HG03175 (cell line): ENCODE measurements at regions not wholly inside any gene's neighbourhood (a gene's known extent, or its start where the extent isn't known, plus 50 kb on each side); places are given as distances from the start of the nearest gene placed in this dataset.

Experiments used
- ATAC-seq: cut with Tn5 transposase; IDR thresholded peaks from one replicate; pipeline ENCODE4 v1.9.1; 2021; ENCODE audit warnings: mild to moderate bottlenecking, moderate library complexity; ENCODE audit not compliant: unreplicated experiment

- no peak for ATAC-seq
These were observed 182.7 kb upstream of the DTNBP1 start for GRCh38 chr6:15845492-15845891.

- no peak for ATAC-seq
These were observed 180.9 kb upstream of the DTNBP1 start for GRCh38 chr6:15843764-15844163.

- no peak for ATAC-seq
These were observed 180.4 kb upstream of the DTNBP1 start for GRCh38 chr6:15843226-15843625.

GRCh38 chr6:15842727-15843117, 179.9 kb upstream of the DTNBP1 start:
- no peak for ATAC-seq

- no peak for ATAC-seq
These were observed 179.3 kb upstream of the DTNBP1 start for GRCh38 chr6:15841937-15842726.

- no peak for ATAC-seq
These were observed 177.2 kb upstream of the DTNBP1 start for GRCh38 chr6:15839969-15840541.

- no peak for ATAC-seq
These were observed 174.4 kb upstream of the DTNBP1 start for GRCh38 chr6:15837205-15837604.

- ATAC-seq = no peak
These were observed 170.0 kb upstream of the DTNBP1 start for GRCh38 chr6:15832841-15833240.

- ATAC-seq = no peak
These were observed 166.3 kb upstream of the DTNBP1 start for GRCh38 chr6:15829156-15829555.

GRCh38 chr6:15827496-15828255, 164.8 kb upstream of the DTNBP1 start:
- no peak for ATAC-seq

GRCh38 chr6:15826814-15827318, 164.0 kb upstream of the DTNBP1 start:
- ATAC-seq = no peak

- ATAC-seq = no peak
These were observed 162.6 kb upstream of the DTNBP1 start for GRCh38 chr6:15825332-15825930.

GRCh38 chr6:15824811-15825210, 162.0 kb upstream of the DTNBP1 start:
- ATAC-seq = no peak

GRCh38 chr6:15823838-15824414, 161.1 kb upstream of the DTNBP1 start:
- no peak for ATAC-seq

GRCh38 chr6:15822835-15823234, 160.0 kb upstream of the DTNBP1 start:
- no peak for ATAC-seq

GRCh38 chr6:15819841-15820240, 157.0 kb upstream of the DTNBP1 start:
- no peak for ATAC-seq

- ATAC-seq = no peak
These were observed 156.4 kb upstream of the DTNBP1 start for GRCh38 chr6:15819226-15819625.

- ATAC-seq = no peak
These were observed 155.7 kb upstream of the DTNBP1 start for GRCh38 chr6:15818491-15818890.

- ATAC-seq = no peak
These were observed 155.2 kb upstream of the DTNBP1 start for GRCh38 chr6:15818044-15818443.

GRCh38 chr6:15817100-15817499, 154.3 kb upstream of the DTNBP1 start:
- ATAC-seq = no peak

GRCh38 chr6:15816661-15817060, 153.8 kb upstream of the DTNBP1 start:
- no peak for ATAC-seq
